T-helper 1 cell treated with Interleukin-12 subunit alpha and Interleukin-12 subunit beta and Interleukin-4 antibody, amounts not matched to agents 30 ng/mL and 1 ng/mL, for 36 hours (primary cell): ENCODE measurements at regions not wholly inside any gene's neighbourhood (a gene's known extent, or its start where the extent isn't known, plus 50 kb on each side); places are given as distances from the start of the nearest gene placed in this dataset.

Source experiments
- intact Hi-C: fragments of 100-400 bp; cut with micrococcal nuclease; formaldehyde crosslinking; loops from one replicate; pipeline ENCODE4 v1.15.1; 2024

- intact Hi-C loops = no loop called here
Measured at GRCh38 chr5:58403822-58404433, 56.0 kb downstream of the PLK2 start.

GRCh38 chr5:58401701-58402100 is 58.2 kb downstream of the PLK2 start:
- intact Hi-C loops = no loop called here

- intact Hi-C loops = no loop called here
Measured at GRCh38 chr5:58400737-58401136, 59.1 kb downstream of the PLK2 start.

- intact Hi-C loops = no loop called here
Measured at GRCh38 chr5:58399951-58400350, 59.9 kb downstream of the PLK2 start.

GRCh38 chr5:58394339-58394738 is 65.5 kb downstream of the PLK2 start:
- intact Hi-C loops = no loop called here

- intact Hi-C loops = no loop called here
Measured at GRCh38 chr5:58393716-58394115, 66.2 kb downstream of the PLK2 start.

GRCh38 chr5:58392496-58392895 is 67.4 kb downstream of the PLK2 start:
- intact Hi-C loops = no loop called here

GRCh38 chr5:58383448-58383847 is 76.4 kb downstream of the PLK2 start:
- intact Hi-C loops = no loop called here

GRCh38 chr5:58382131-58382534 is 77.8 kb downstream of the PLK2 start:
- intact Hi-C loops = no loop called here

GRCh38 chr5:58381566-58381965 is 78.3 kb downstream of the PLK2 start:
- intact Hi-C loops = no loop called here

GRCh38 chr5:58380655-58381054 is 79.2 kb downstream of the PLK2 start:
- intact Hi-C loops = no loop called here

GRCh38 chr5:58378613-58379390 is 81.1 kb downstream of the PLK2 start:
- intact Hi-C loops = no loop called here

- intact Hi-C loops = no loop called here
Measured at GRCh38 chr5:58370606-58371005, 89.3 kb downstream of the PLK2 start.

GRCh38 chr5:58369513-58370190 is 90.2 kb downstream of the PLK2 start:
- intact Hi-C loops = no loop called here

- intact Hi-C loops = no loop called here
Measured at GRCh38 chr5:58366461-58366860, 93.4 kb downstream of the PLK2 start.

- intact Hi-C loops = no loop called here
Measured at GRCh38 chr5:58365791-58366190, 94.1 kb downstream of the PLK2 start.

- intact Hi-C loops = no loop called here
Measured at GRCh38 chr5:58363461-58364249, 96.2 kb downstream of the PLK2 start.

- intact Hi-C loops = no loop called here
Measured at GRCh38 chr5:58362135-58362534, 97.8 kb downstream of the PLK2 start.

- intact Hi-C loops = no loop called here
Measured at GRCh38 chr5:58360794-58361193, 99.1 kb downstream of the PLK2 start.

GRCh38 chr5:58359981-58360380 is 99.9 kb downstream of the PLK2 start:
- intact Hi-C loops = no loop called here

GRCh38 chr5:58358501-58359178 is 101.2 kb downstream of the PLK2 start:
- intact Hi-C loops = no loop called here
